ENCODE measurements at regions not wholly inside any gene's neighbourhood (a gene's known extent, or its start where the extent isn't known, plus 50 kb on each side); places are given as distances from the start of the nearest gene placed in this dataset.

DNA sequence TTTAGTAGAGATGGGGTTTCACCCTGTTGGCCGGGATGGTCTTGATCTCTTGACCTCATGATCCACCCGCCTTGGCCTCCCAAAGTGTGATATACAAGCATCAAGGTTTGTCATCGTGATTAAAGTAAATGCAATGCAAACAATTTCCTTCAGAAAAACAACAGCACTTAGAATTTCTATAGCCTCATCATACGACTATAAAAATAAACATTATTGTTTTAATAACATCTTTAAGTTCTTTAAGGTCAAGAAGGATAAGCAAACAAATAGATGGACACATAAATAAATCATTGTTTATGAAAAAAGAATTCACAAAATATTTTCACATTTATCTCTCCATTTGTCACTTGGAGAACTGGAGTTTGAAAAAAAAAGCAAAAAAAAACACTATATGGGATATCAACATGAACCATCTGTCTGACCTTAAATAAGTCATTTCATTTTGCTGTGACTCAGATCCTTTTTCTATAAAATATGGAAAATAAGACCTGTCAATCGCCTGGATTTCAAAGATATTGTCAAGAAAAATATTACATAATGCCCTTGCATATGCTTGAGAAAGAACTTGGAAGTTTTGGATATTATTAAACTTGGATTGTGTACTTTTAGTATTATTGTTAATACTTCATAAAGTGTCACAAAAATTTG is 642.0 kb upstream of the KCNMB2 start:
- Histone ChIP-seq H3K4me1 (peaks cover 0 to 19% (median 8%) of the 10 kb centered on the region in 4 donors), H3K4me3 (no peak overlapping the region), H3K27me3 (no peaks in the 10 kb centered on the region), H3K9me3 (peaks cover 0 to 14% (median 5%) of the 10 kb centered on the region in 4 donors), H3K36me3 (no peaks in the 10 kb centered on the region), H3K27ac (replicated peaks in 1 of 4) (peak overlapping the region in 1 of 4 donors; percentile 32)
- no peak for DNase-seq (ENCODE audit: extremely low spot score)
- WGBS = 91% methylated on average over 5 of the region's 5 CpGs
- TF ChIP-seq POLR2AphosphoS5 (IDR thresholded peaks at IDR 0.05) (no peak), EP300 (IDR thresholded peaks at IDR 0.05) (no peak), POLR2A (IDR thresholded peaks at IDR 0.05; ENCODE audit: low read depth) (no peak), CTCF (IDR thresholded peaks at IDR 0.05) (no peak)
- intact Hi-C loops (cut with DNase I) = no loop called here

GRCh38 chr3:177898185-177898584 is 638.1 kb upstream of the KCNMB2 start:
- Histone ChIP-seq H3K4me1 (peaks cover 3 to 18% (median 7%) of the 10 kb centered on the region in 4 donors), H3K27ac (replicated peaks in 1 of 4) (no peak overlapping the region), H3K36me3 (no peaks in the 10 kb centered on the region), H3K27me3 (no peaks in the 10 kb centered on the region), H3K9me3 (peaks cover 0 to 31% (median 17%) of the 10 kb centered on the region in 4 donors), H3K4me3 (no peak overlapping the region)
- intact Hi-C loops (cut with DNase I) = no loop called here
- no peak for TF ChIP-seq CTCF (IDR thresholded peaks at IDR 0.05)
- TF ChIP-seq EP300 (IDR thresholded peaks at IDR 0.05) = no peak
- TF ChIP-seq POLR2AphosphoS5 (IDR thresholded peaks at IDR 0.05) = no peak
- no peak for TF ChIP-seq POLR2A (IDR thresholded peaks at IDR 0.05; ENCODE audit: low read depth)
- 100% methylated on average over 1 of the region's 1 CpG for WGBS
- DNase-seq (ENCODE audit: extremely low spot score) = no peak

DNA sequence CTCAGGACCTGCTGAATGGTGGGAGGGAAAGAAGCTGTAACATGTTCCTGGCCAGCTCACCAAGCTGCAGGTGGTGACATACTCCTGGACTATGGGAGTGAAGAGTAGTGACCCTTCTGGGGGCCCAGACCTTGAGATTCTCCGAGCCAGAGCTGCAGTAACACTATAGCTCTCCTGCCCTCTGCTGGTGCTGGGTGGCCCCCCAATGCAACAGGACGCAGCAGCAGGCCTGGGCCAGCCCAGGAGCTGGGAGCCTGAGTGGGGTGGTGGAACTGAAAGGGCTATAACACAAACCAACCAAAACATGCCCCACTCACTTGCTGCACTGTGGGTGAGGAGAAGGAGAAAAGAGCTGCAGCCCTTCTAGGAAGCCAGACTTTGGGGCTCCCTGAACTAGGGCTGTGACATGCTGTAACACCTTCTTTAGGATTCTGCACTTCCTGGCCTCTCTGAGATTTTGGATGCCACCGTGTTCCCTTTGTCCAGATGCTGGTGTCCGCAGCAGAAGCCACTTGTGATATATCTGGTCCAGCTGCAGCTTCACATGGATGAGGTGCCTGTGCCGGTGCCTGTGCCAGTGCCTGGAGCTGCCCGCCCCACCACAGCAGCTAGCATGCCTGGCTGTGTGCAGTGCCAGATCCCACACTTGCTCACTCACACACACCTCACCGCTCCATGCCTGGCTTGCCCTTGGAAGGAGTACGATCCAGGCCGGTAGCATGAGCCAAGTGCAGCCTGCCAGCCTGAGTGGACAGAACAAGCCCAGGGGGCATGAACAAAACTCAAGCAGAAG is 636.8 kb upstream of the KCNMB2 start:
- Histone ChIP-seq H3K36me3 (no peaks in the 10 kb centered on the region), H3K27me3 (no peaks in the 10 kb centered on the region), H3K4me1 (peaks cover 0 to 13% (median 13%) of the 10 kb centered on the region in 4 donors), H3K4me3 (no peak overlapping the region), H3K27ac (replicated peaks in 1 of 4) (no peak overlapping the region), H3K9me3 (peaks cover 0 to 31% (median 17%) of the 10 kb centered on the region in 4 donors)
- TF ChIP-seq EP300 (IDR thresholded peaks at IDR 0.05) (no peak), CTCF (IDR thresholded peaks at IDR 0.05) (no peak), POLR2AphosphoS5 (IDR thresholded peaks at IDR 0.05) (no peak), POLR2A (IDR thresholded peaks at IDR 0.05; ENCODE audit: low read depth) (no peak)
- intact Hi-C loops (cut with DNase I) = loop anchor here (10.0 kb wide), 1 partner anchor 705 kb away; the partner anchor contains the start of gene TBL1XR1
- no peak for DNase-seq (ENCODE audit: extremely low spot score)
- WGBS = 97% methylated on average over 9 of the region's 9 CpGs

DNA sequence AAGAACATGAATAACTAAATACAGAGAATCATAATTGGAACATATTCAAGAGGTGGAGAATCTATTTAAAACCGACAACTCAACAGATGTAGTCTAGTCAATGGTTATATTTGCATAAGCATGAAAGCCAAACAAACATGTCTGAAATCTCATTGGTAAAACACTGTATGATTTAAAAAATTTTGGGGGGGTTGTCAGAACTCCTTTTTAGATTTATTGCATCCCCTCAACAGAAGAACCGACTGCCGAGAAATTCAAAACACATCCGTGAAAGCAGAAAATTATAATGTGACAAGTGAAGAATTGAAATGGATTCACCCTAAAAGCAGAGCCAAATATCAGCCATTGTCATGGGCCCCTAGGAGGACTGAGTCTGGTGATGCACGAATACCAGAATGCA is 633.4 kb upstream of the KCNMB2 start:
- Histone ChIP-seq H3K27me3 (no peaks in the 10 kb centered on the region), H3K4me1 (peaks cover 11 to 42% (median 36%) of the 10 kb centered on the region in 4 donors), H3K9me3 (peaks cover 0 to 21% (median 15%) of the 10 kb centered on the region in 4 donors), H3K4me3 (no peak overlapping the region), H3K36me3 (no peaks in the 10 kb centered on the region), H3K27ac (replicated peaks in 1 of 4) (no peak overlapping the region)
- intact Hi-C loops (cut with DNase I) = loop anchor here (10.0 kb wide), 1 partner anchor 708 kb away; the partner anchor contains the start of gene TBL1XR1
- 95% methylated on average over 5 of the region's 5 CpGs for WGBS
- no peak for TF ChIP-seq POLR2A (IDR thresholded peaks at IDR 0.05; ENCODE audit: low read depth)
- TF ChIP-seq CTCF (IDR thresholded peaks at IDR 0.05) = no peak
- DNase-seq (ENCODE audit: extremely low spot score) = no peak
